Muscle of arm (tissue), 1 donor: ENCODE measurements at regions not wholly inside any gene's neighbourhood (a gene's known extent, or its start where the extent isn't known, plus 50 kb on each side); places are given as distances from the start of the nearest gene placed in this dataset.

Source experiments
- DNase-seq: peaks from one replicate; pipeline ENCODE4 v3.0.0-alpha.2; 2013

- no peak for DNase-seq
Observed at GRCh38 chr4:145347684-145348083, 134.0 kb upstream of the SMAD1 start.

- DNase-seq: no peak
Observed at GRCh38 chr4:145346081-145346480, 135.6 kb upstream of the SMAD1 start.

- no peak for DNase-seq
Observed at GRCh38 chr4:145345401-145345800, 136.3 kb upstream of the SMAD1 start.

- DNase-seq: no peak
Observed at GRCh38 chr4:145341381-145341780, 140.3 kb upstream of the SMAD1 start.

GRCh38 chr4:145340071-145340675, 141.5 kb upstream of the SMAD1 start:
- DNase-seq: no peak

- no peak for DNase-seq
Observed at GRCh38 chr4:145339075-145339725, 142.5 kb upstream of the SMAD1 start.

GRCh38 chr4:145338568-145338967, 143.1 kb upstream of the SMAD1 start:
- no peak for DNase-seq

- DNase-seq: no peak
Observed at GRCh38 chr4:145337391-145337790, 144.3 kb upstream of the SMAD1 start.

- no peak for DNase-seq
Observed at GRCh38 chr4:145333786-145334185, 147.9 kb upstream of the SMAD1 start.

GRCh38 chr4:145326491-145326890, 146.1 kb upstream of the OTUD4 start:
- DNase-seq: no peak

- no peak for DNase-seq
Observed at GRCh38 chr4:145324161-145324560, 143.8 kb upstream of the OTUD4 start.

GRCh38 chr4:145320294-145320693, 139.9 kb upstream of the OTUD4 start:
- no peak for DNase-seq

- no peak for DNase-seq
Observed at GRCh38 chr4:145319751-145320150, 139.4 kb upstream of the OTUD4 start.

GRCh38 chr4:145316897-145317574, 136.6 kb upstream of the OTUD4 start:
- no peak for DNase-seq

GRCh38 chr4:145315811-145316225, 135.4 kb upstream of the OTUD4 start:
- DNase-seq: no peak

- no peak for DNase-seq
Observed at GRCh38 chr4:145308598-145308997, 128.2 kb upstream of the OTUD4 start.

GRCh38 chr4:145307763-145308430, 127.5 kb upstream of the OTUD4 start:
- DNase-seq: no peak

GRCh38 chr4:145307120-145307519, 126.7 kb upstream of the OTUD4 start:
- no peak for DNase-seq

- no peak for DNase-seq
Observed at GRCh38 chr4:145302725-145303124, 122.3 kb upstream of the OTUD4 start.

GRCh38 chr4:145301386-145302080, 121.1 kb upstream of the OTUD4 start:
- no peak for DNase-seq

GRCh38 chr4:145299380-145300076, 119.1 kb upstream of the OTUD4 start:
- DNase-seq: no peak

GRCh38 chr4:145298885-145299284, 118.5 kb upstream of the OTUD4 start:
- peak; percentile 29 for DNase-seq
